SK-N-SH treated with all-trans-retinoic acid at 6 μM for 48 hours (cell line): ENCODE measurements at regions not wholly inside any gene's neighbourhood (a gene's known extent, or its start where the extent isn't known, plus 50 kb on each side); places are given as distances from the start of the nearest gene placed in this dataset.

ENCODE experiments used
- ATAC-seq: fragments of 200-7000 bp; cut with Tn5 transposase; 3 replicates; pipeline ENCODE4 v1.9.1; 2020; ENCODE audit warnings: mild to moderate bottlenecking, moderate library complexity
- ARNTL ChIP-seq: fragments of 450-650 bp; formaldehyde crosslinking; IDR thresholded peaks from 2 replicates; pipeline ENCODE4 v1.5.0; 2020; ENCODE audit warnings: low read depth, mild to moderate bottlenecking, moderate library complexity, borderline replicate concordance
- CSDC2 ChIP-seq: fragments of 250-450 bp; sonication (Bioruptor Pico); IDR thresholded peaks from 2 replicates; pipeline ENCODE4 v1.5.0; 2020; ENCODE audit warnings: mild to moderate bottlenecking, moderate library complexity
- CSRNP3 ChIP-seq: fragments of 250-450 bp; sonication (Bioruptor Pico); IDR thresholded peaks from 2 replicates; pipeline ENCODE4 v1.5.1; 2021; ENCODE audit warnings: mild to moderate bottlenecking, moderate library complexity
- ESRRG ChIP-seq: fragments of 250-450 bp; sonication (Bioruptor Pico); IDR thresholded peaks from 2 replicates; pipeline ENCODE4 v1.6.1; 2021; ENCODE audit warnings: mild to moderate bottlenecking
- GLIS3 ChIP-seq: fragments of 250-450 bp; sonication (Bioruptor Pico); IDR thresholded peaks from 2 replicates; pipeline ENCODE4 v1.5.0; 2020; ENCODE audit warnings: mild to moderate bottlenecking, moderate library complexity
- OSR1 ChIP-seq: fragments of 250-450 bp; sonication (Bioruptor Pico); IDR thresholded peaks from 2 replicates; pipeline ENCODE4 v1.8.0; 2022; ENCODE audit warnings: moderate library complexity, mild to moderate bottlenecking, inconsistent platforms
- PATZ1 ChIP-seq: fragments of 250-450 bp; sonication (Bioruptor Pico); IDR thresholded peaks from 2 replicates; pipeline ENCODE4 v1.8.0; 2020; ENCODE audit warnings: mild to moderate bottlenecking, moderate library complexity, borderline replicate concordance
- PPARA ChIP-seq: fragments of 250-450 bp; sonication (Bioruptor Pico); IDR thresholded peaks from 2 replicates; pipeline ENCODE4 v1.5.0; 2020; ENCODE audit warnings: mild to moderate bottlenecking, borderline replicate concordance
- RARB ChIP-seq: fragments of 250-450 bp; sonication (Bioruptor Pico); IDR thresholded peaks from 2 replicates; pipeline ENCODE4 v1.8.0; 2021; ENCODE audit warnings: mild to moderate bottlenecking, moderate library complexity
- SNAI2 ChIP-seq: fragments of 250-450 bp; sonication (Bioruptor Pico); IDR thresholded peaks from 2 replicates; pipeline ENCODE4 v1.5.0; 2020; ENCODE audit warnings: mild to moderate bottlenecking, moderate library complexity
- TOX ChIP-seq: fragments of 250-450 bp; sonication (Bioruptor Pico); IDR thresholded peaks from 2 replicates; pipeline ENCODE4 v1.8.0; 2021; ENCODE audit warnings: mild to moderate bottlenecking, moderate library complexity, borderline replicate concordance
- ZC3H10 ChIP-seq: fragments of 250-450 bp; sonication (Bioruptor Pico); IDR thresholded peaks from 2 replicates; pipeline ENCODE4 v1.5.1; 2021; ENCODE audit warnings: mild to moderate bottlenecking, moderate library complexity
- ZFP3 ChIP-seq: fragments of 250-450 bp; sonication (Bioruptor Pico); IDR thresholded peaks from 2 replicates; pipeline ENCODE4 v1.5.0; 2020; ENCODE audit warnings: mild to moderate bottlenecking, moderate library complexity
- ZFP30 ChIP-seq: fragments of 450-650 bp; formaldehyde crosslinking; IDR thresholded peaks from 2 replicates; pipeline ENCODE4 v1.5.0; 2022; ENCODE audit warnings: mild to moderate bottlenecking, moderate library complexity
- ZNF565 ChIP-seq: fragments of 450-650 bp; formaldehyde crosslinking; conservative IDR thresholded peaks from 2 replicates; pipeline ENCODE4 v1.5.0; 2020; ENCODE audit warnings: low read depth, mild to moderate bottlenecking, moderate library complexity
- ZNF70 ChIP-seq: fragments of 450-650 bp; formaldehyde crosslinking; IDR thresholded peaks from 2 replicates; pipeline ENCODE4 v1.5.0; 2020; ENCODE audit warnings: mild to moderate bottlenecking, moderate library complexity
- ZNF8 ChIP-seq: fragments of 450-650 bp; formaldehyde crosslinking; IDR thresholded peaks from 2 replicates; pipeline ENCODE4 v1.5.0; 2020; ENCODE audit warnings: mild to moderate bottlenecking, moderate library complexity
- TF ChIP-seq, protein P1 (sequence below): fragments of 250-450 bp; sonication (Bioruptor Pico); IDR thresholded peaks from 2 replicates; pipeline ENCODE4 v1.8.0; 2021; ENCODE audit warnings: low read depth, mild to moderate bottlenecking, moderate library complexity, borderline replicate concordance
- TF ChIP-seq, protein P2 (sequence below): fragments of 250-450 bp; sonication (Bioruptor Pico); IDR thresholded peaks from 2 replicates; pipeline ENCODE4 v1.5.0; 2020; ENCODE audit warnings: mild to moderate bottlenecking, moderate library complexity

DNA sequence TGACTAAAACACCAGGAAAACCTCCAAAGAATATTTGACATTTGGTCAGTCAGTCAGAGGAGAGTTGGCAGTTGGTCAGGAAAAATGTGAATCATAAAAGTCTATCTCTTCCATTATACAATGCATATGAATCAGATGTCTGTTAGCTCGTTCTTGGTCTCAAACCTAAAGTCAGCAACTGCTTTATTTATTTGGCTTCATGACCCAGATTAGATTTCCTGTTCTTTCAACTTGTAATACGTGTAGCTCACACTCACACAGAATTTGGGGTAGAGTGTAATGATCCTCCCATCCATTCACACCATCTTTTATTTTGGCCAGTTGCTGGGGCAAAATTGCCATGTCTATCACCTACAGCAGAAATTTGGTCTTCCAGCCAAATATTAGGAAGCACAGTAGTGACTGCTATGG lies 81.9 kb upstream of the COL5A2 start:
- peak; percentile 87 for ATAC-seq

DNA sequence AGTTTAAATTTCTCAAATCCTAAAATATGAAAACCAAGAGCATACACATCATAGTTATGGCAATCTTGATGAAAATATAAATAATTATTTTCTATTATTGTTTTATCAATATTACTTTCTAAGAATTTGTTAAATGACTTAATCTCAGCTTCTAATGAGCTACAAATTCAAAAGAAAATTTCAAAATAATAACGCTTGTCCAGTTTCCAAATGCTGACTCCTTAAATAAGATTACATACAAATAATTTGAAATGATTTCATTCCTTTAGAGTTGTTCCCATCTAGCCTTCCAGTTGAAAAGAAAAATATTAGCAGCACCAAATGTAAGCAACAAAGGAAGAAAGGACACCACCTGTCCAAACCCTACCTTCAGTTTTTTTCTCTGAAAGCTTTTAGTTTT lies 82.4 kb upstream of the COL5A2 start:
- TF ChIP-seq ZNF70 (no peak), SNAI2 (CRISPR knock-in tag) (no peak), ARNTL (no peak), OSR1 (CRISPR knock-in tag) (no peak), ZFP30 (CRISPR knock-in tag) (no peak), CSRNP3 (CRISPR knock-in tag) (no peak), GLIS3 (CRISPR knock-in tag) (no peak), ZC3H10 (no peak), ZNF565 (CRISPR knock-in tag) (no peak), ESRRG (CRISPR knock-in tag) (no peak), CSDC2 (no peak), ZFP3 (CRISPR knock-in tag) (no peak), ZNF8 (no peak), PPARA (CRISPR knock-in tag) (no peak), TOX (CRISPR knock-in tag) (no peak), RARB (no peak)
- TF ChIP-seq, protein P1, sequence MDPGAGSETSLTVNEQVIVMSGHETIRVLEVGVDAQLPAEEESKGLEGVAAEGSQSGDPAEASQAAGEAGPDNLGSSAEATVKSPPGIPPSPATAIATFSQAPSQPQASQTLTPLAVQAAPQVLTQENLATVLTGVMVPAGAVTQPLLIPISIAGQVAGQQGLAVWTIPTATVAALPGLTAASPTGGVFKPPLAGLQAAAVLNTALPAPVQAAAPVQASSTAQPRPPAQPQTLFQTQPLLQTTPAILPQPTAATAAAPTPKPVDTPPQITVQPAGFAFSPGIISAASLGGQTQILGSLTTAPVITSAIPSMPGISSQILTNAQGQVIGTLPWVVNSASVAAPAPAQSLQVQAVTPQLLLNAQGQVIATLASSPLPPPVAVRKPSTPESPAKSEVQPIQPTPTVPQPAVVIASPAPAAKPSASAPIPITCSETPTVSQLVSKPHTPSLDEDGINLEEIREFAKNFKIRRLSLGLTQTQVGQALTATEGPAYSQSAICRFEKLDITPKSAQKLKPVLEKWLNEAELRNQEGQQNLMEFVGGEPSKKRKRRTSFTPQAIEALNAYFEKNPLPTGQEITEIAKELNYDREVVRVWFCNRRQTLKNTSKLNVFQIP (CRISPR knock-in tag): no peak
- TF ChIP-seq, protein P2, sequence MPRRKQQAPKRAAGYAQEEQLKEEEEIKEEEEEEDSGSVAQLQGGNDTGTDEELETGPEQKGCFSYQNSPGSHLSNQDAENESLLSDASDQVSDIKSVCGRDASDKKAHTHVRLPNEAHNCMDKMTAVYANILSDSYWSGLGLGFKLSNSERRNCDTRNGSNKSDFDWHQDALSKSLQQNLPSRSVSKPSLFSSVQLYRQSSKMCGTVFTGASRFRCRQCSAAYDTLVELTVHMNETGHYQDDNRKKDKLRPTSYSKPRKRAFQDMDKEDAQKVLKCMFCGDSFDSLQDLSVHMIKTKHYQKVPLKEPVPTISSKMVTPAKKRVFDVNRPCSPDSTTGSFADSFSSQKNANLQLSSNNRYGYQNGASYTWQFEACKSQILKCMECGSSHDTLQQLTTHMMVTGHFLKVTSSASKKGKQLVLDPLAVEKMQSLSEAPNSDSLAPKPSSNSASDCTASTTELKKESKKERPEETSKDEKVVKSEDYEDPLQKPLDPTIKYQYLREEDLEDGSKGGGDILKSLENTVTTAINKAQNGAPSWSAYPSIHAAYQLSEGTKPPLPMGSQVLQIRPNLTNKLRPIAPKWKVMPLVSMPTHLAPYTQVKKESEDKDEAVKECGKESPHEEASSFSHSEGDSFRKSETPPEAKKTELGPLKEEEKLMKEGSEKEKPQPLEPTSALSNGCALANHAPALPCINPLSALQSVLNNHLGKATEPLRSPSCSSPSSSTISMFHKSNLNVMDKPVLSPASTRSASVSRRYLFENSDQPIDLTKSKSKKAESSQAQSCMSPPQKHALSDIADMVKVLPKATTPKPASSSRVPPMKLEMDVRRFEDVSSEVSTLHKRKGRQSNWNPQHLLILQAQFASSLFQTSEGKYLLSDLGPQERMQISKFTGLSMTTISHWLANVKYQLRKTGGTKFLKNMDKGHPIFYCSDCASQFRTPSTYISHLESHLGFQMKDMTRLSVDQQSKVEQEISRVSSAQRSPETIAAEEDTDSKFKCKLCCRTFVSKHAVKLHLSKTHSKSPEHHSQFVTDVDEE (CRISPR knock-in tag): no peak
- TF ChIP-seq, all 23 proteins: peak for 0
- no peak for ATAC-seq

More for the DNA sequence above, 81.9 kb upstream of the COL5A2 start:
- TF ChIP-seq PATZ1 (no peak), ESRRG (CRISPR knock-in tag) (no peak), TOX (CRISPR knock-in tag) (no peak), CSDC2 (no peak), RARB (no peak), ZNF8 (no peak), ZNF565 (CRISPR knock-in tag) (no peak), OSR1 (CRISPR knock-in tag) (no peak), SNAI2 (CRISPR knock-in tag) (no peak), PPARA (CRISPR knock-in tag) (no peak)
- TF ChIP-seq, protein P1 (CRISPR knock-in tag): no peak

GRCh38 chr2:189265696-189266320 lies 86.2 kb upstream of the COL5A2 start:
- ATAC-seq: no peak
- TF ChIP-seq ZNF8: peak; percentile 99
- no peak for TF ChIP-seq OSR1 (CRISPR knock-in tag)
